ENCODE measurements at regions not wholly inside any gene's neighbourhood (a gene's known extent, or its start where the extent isn't known, plus 50 kb on each side); places are given as distances from the start of the nearest gene placed in this dataset.
"Not testable (repeated sequence)": the region's sequence is repeated elsewhere in the genome, so short reads cannot be mapped to it uniquely, and the experiment has no call there.

DNA sequence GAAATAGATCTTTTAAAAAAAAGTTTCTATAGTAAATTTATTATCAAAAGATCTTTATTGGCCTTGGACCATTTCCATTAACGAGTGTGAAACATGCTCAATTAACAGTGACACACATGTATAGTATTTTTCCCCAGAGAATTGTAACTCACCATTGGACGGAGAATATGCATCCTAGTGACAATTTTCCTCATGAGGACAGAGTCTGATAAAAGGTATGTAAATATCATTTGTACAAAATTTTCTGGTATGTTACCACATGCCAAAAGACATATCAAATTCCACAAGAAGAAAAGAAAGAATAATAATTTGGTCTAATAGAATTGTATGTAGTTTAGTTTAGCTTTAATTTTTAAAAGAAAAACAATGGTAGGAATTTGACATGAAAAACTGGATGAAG lies 1096.0 kb upstream of the FLRT2 start:
- no peak for DNase-seq

- no peak for DNase-seq
These were observed 1094.1 kb upstream of the FLRT2 start for GRCh38 chr14:84435820-84436324.

DNA sequence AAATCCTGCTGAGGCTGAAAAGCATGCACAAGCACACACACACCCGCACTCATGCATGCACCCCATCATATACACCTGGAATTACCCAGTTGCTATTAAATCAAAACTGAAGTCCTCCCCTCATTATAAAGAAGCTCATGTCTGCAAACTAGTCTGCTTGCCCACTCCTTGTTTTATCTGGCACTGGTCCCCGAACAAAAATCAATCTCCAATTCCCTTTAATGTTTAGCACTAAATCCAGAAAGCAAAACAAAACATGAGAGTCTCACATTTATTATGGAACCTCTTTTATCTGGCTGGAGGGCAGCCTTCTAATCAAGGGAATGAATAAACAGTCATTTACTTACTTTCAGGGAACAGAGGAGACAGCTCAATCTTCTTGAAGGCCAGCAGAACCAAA lies 1093.4 kb upstream of the FLRT2 start:
- DNase-seq = no peak

DNA sequence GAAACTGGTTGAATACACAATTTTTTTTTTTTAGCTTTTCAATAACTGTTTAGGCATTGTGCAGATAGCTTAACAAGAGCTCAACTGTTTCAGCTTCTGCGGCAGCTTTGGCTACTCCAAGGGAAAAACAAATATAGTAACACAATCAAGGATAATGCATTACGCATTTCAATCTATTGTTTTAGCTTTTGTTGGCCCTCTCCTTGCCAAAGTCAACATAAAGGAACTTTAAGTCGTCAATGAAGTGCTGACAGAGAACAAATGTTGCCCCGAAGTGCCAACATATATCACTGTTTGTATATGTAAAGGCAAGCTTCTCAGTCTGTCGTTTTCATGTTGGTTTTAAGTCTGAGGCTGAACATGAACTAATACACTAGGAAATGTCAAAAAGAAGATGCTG lies 1087.4 kb upstream of the FLRT2 start:
- no peak for DNase-seq

GRCh38 chr14:84445486-84445885 lies 1084.5 kb upstream of the FLRT2 start:
- DNase-seq = no peak

DNA sequence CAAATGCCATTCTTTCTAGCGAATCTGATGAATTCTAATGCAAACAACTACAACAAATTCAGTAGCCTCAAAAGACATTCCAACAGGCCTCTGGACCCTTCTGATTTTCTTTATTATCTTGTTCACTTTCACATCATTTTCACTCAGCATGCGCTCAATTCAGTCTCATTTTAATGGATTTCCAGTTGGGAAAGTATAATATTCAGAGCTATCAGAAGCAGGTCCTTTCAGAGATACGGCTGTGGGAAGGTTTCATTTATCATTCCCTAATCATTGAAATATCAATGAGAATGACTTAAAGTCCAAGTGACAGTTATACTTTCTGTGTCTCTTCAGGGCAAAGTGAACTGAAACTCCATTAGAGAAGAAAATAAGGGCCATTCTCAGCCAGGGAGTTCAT lies 1083.7 kb upstream of the FLRT2 start:
- no peak for DNase-seq

GRCh38 chr14:84453307-84453950 lies 1076.5 kb upstream of the FLRT2 start:
- no peak for DNase-seq

DNA sequence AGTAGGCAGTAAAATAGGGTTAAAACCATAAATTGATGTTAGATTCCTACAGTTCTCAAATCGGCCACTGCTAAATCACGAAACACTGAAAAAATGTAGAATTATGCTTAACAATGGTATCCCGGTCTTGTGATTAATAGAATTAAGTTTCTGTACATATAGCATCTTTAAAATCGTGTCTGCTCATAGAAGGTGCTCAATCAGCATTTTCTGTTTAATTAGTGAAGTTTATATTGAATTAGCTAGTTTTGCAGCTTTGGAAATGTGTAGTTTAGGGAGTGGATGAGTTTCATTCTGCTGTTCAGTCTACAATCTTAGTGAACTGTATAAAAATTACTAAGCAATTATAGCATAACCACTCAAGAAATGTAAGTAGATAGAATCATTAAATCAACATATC lies 1075.8 kb upstream of the FLRT2 start:
- DNase-seq = no peak

DNA sequence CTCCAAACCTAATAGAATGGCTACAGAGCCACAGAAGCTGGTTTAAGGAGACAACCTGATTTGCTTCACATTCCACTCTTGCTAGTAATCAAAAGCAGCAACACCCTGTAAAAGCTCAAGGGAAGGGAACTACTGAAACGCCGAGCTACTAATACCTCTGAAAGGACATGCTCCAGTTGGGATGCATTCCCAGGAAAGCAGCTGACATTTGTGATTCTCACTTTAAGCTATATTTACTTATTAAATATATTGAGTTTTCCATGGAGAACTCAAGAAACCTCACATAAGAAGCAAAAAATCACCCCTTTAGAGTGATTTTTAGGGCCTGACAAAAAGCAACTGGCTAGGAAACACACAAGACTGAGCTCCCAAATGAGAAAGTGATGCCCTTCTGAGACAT lies 1073.0 kb upstream of the FLRT2 start:
- no peak for DNase-seq

- no peak for DNase-seq
These were observed 1071.1 kb upstream of the FLRT2 start for GRCh38 chr14:84458881-84459280.

GRCh38 chr14:84465880-84466279 lies 1064.1 kb upstream of the FLRT2 start:
- DNase-seq = no peak

DNA sequence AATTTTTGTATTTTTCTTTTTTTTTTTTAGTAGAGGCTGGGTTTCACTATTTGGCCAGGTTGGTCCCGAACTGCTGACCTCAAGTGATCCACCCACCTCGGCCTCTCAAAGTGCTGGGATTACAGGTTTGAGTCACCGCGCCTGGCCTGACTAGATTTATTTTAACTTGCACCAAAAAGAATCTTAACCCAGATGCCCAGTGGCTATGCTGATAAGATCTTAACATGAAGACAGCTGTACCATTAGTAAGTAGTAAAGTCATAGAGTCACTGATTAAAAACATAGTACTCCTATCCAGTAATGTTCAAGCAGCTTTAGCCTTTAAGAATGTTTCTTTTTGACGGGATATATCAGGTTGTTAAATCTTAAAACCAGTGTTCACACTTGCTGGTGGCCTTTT lies 1061.8 kb upstream of the FLRT2 start:
- DNase-seq = no peak

DNA sequence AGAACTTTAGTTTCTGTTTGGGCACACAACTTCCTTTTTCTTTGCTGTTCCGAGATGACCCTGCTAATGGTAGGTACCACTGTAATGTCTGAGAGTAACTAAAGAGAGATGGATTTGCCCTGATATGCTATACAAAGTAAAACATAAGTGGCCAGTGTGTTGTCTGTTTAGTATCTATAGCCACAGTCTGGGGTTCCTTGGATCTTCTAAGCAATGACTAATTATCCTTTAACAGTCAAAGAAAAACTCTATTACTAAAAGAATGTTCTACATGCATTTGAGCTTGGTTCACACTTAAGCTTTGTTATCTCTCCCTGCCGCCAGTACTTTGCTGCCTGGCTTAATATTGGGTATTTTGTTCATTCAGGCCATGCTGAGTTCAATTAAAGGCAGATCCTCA lies 1051.9 kb upstream of the FLRT2 start:
- DNase-seq = no peak

- DNase-seq = no peak
These were observed 1047.5 kb upstream of the FLRT2 start for GRCh38 chr14:84482256-84483071.

GRCh38 chr14:84483072-84483420 lies 1046.9 kb upstream of the FLRT2 start:
- DNase-seq = no peak

- DNase-seq = not testable (repeated sequence)
These were observed 1045.7 kb upstream of the FLRT2 start for GRCh38 chr14:84484243-84484642.

DNA sequence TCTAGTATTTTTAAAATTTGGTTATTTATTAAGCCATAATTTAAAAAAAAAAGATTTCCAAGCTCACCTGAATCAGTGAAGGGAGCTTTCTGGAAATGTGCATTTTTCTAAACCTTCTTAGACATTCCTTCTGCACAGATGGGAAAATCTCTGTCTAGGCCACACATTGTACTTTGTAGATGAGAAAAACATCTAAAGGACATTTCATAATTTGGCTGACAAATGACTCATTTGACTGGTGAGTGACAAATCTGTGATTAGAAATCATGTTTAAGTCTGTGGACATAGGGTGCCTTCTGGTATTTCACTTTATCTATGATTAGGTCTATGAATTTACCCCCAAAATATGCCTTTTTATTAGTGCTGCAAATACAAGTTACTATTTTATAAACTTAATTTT lies 1044.9 kb upstream of the FLRT2 start:
- DNase-seq = no peak

- no peak for DNase-seq
These were observed 1039.9 kb upstream of the FLRT2 start for GRCh38 chr14:84490081-84490480.

GRCh38 chr14:84492685-84493084 lies 1037.3 kb upstream of the FLRT2 start:
- no peak for DNase-seq

GRCh38 chr14:84493779-84494178 lies 1036.2 kb upstream of the FLRT2 start:
- no peak for DNase-seq

GRCh38 chr14:84496677-84497076 lies 1033.3 kb upstream of the FLRT2 start:
- DNase-seq = no peak

DNA sequence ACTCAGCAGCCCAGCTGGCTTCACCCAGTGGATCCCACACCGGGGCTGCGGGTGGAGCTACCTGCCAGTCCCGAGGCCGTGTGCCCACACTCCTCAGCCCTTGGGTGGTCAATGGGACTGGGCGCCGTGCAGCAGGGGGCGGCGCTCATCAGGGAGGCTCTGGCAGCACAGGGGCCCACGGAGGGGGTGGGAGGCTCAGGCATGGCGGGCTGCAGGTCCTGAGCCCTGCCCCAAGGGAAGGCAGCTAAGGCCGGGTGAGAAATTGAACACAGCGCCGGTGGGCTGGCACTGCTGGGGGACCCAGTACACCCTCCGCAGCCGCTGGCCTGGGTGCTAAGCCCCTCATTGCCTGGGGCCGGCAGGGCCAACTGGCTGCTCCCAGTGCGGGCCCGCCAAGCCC lies 1017.1 kb upstream of the FLRT2 start:
- DNase-seq = not testable (repeated sequence)

DNA sequence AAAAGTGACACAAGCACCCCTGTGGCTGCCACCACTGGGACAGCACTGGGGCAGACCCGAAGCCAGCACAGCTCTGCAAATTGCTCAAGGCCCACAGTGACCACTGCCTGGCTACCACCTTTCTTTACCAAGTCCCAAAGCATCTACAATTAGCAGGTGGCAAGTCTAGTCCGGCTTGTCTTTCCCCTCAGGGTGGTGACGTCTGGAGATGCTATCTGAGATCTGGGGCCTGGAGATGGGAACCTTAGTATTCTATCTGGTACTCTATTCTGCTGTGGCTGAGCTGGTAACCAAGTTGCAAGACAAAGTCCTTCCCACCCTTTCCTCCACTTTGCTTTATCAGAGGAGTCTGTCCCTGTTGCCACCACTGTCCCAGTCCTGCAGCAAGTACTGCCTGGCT lies 1010.1 kb upstream of the FLRT2 start:
- no peak for DNase-seq

DNA sequence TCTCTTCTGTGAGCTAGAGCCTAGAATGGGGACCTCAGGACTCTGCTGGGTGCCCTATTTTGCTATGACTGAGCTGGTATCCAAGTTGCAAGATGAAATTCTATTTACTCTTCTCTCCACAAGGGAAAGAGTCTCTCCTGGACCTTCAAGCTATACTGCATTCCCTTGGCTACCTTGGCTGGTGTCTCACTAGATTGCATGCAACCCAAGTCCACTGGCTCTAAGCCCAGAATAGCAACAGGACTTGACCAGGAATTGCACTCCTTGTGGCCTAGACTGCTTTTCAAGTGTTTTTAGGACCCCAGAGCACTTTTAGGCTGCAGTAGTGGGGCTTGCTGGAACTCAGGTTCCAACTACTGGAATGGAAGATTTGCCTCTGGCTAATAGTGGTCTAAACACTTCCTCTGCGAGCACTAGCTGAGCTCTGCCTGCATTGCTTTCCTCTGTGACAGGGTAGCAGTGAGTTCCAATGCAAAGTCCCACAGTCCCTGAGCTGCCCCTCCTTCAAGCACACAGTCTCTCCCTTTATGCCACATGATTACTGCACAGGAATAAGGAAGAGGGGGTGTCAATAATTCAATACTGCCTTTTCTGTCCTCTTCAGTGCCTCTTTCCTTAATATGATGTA lies 1009.1 kb upstream of the FLRT2 start:
- no peak for DNase-seq

All from stimulated activated CD4-positive, alpha-beta T cell treated with anti-CD3 and anti-CD28 coated beads, Interleukin-2, amount 100 ng/mL, for 24 hours (primary cell).